ENCODE measurements at regions not wholly inside any gene's neighbourhood (a gene's known extent, or its start where the extent isn't known, plus 50 kb on each side); places are given as distances from the start of the nearest gene placed in this dataset.

DNA sequence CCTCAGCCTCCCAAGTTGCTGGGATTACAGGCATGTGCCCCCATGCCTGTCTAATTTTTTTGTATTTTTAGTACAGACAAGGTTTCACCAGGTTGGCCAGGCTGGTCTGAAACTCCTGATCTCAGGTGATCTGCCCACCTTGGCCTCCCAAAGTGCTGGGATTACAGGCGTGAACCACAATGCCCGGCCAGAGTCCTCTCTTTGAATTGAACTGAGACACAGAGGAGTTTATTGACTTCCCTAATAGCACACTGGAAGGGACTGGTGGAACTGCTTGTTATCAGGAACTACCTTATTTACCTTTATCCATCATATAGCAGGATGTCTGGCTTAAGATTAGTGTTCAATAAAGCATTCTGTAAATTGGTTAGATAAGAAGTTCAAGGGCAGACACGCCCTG, 613.8 kb downstream of the EFNB2 start:
- no peak for DNase-seq
- Mint-ChIP-seq H3K9me3 (no peaks in the 10 kb centered on the region), H3K27me3 (no peaks in the 10 kb centered on the region), H3K4me1 (ENCODE audit: low read depth) (no peaks in the 10 kb centered on the region), H3K4me3 (no peak overlapping the region), H3K27ac (no peak overlapping the region), H3K36me3 (ENCODE audit: low read depth) (no peaks in the 10 kb centered on the region)

DNA sequence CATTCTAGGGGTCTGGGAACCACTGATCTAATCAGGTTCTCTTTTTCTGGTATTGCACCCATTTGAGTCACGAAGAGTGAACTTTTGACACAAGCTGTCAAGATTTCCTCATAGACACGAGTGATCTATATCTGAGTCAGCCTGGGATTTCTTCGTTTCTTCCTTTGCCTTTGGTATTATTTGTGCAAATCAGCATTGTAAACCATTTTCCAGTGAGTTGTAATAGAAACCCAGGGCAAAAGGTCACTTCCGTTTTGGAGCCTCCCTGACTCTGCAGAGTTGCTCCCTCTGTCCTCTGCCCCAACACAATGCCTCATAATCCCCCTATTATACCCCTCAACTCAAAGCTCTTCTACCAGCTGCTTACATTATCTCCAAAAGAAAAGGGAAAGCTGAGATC, 615.1 kb downstream of the EFNB2 start:
- H3K36me3 Mint-ChIP-seq (ENCODE audit: low read depth), result no peaks in the 10 kb centered on the region
- H3K4me3 Mint-ChIP-seq, result no peak overlapping the region
- H3K9me3 Mint-ChIP-seq, result no peaks in the 10 kb centered on the region
- H3K27me3 Mint-ChIP-seq, result peaks cover 3% of the 10 kb centered on the region
- no peaks in the 10 kb centered on the region for H3K4me1 Mint-ChIP-seq (ENCODE audit: low read depth)
- no peak for DNase-seq
- H3K27ac Mint-ChIP-seq, result no peak overlapping the region

DNA sequence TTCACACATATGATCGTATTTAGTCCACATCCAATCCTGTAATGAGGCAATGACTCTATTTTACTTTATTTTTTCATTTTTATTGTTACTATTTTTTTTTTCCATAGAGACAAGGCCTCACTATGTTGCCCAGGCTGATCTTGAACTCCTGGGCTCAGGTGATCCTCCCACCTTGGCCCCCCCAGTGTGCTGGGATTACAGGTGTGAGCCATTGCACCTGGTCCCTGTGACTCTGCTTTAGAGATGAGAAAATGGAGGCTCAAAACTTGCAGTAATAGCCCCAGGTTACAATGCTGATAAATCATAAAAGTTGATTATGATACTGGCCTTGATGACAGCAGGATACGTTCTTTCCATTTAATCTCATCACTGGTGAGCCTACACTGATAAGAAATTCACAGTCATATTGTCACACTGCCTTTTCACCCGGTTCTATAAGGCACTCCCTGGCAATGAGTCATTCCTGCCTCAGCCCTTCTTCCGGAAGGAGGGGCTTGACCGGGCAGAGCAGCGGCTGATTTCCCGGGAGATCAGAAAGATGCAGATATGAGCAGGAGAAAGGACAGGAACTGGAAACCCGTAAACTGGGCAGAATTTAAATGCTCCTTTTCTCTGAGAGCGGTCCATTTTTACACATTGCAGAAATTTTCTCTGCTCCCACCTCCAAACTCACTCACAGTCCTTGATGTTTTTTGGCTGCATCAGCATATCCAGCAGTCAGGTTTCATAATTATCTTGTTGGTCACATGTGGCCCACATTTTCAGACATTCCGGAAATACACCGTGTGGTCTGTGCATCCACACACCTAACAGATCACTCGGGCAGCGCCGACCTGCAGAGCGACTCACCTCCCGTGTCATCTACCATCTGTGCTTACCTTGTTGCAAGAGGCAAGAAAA, 616.4 kb downstream of the EFNB2 start:
- H3K9me3 Mint-ChIP-seq, result no peaks in the 10 kb centered on the region
- H3K4me3 Mint-ChIP-seq, result no peak overlapping the region
- no peaks in the 10 kb centered on the region for H3K36me3 Mint-ChIP-seq (ENCODE audit: low read depth)
- H3K4me1 Mint-ChIP-seq (ENCODE audit: low read depth), result no peaks in the 10 kb centered on the region
- peaks cover 3% of the 10 kb centered on the region for H3K27me3 Mint-ChIP-seq
- H3K27ac Mint-ChIP-seq, result no peak overlapping the region
- no peak for DNase-seq

- Mint-ChIP-seq H3K9me3 (no peaks in the 10 kb centered on the region), H3K4me3 (no peak overlapping the region), H3K36me3 (ENCODE audit: low read depth) (no peaks in the 10 kb centered on the region), H3K27me3 (peaks cover 8% of the 10 kb centered on the region), H3K27ac (no peak overlapping the region), H3K4me1 (ENCODE audit: low read depth) (no peaks in the 10 kb centered on the region)
- no peak for DNase-seq
Measured at GRCh38 chr13:105915146-105915850, 620.2 kb downstream of the EFNB2 start.

- Mint-ChIP-seq H3K27ac (no peak overlapping the region), H3K36me3 (ENCODE audit: low read depth) (no peaks in the 10 kb centered on the region), H3K4me3 (no peak overlapping the region), H3K9me3 (no peaks in the 10 kb centered on the region), H3K4me1 (ENCODE audit: low read depth) (no peaks in the 10 kb centered on the region), H3K27me3 (peaks cover 9% of the 10 kb centered on the region)
- no peak for DNase-seq
Measured at GRCh38 chr13:105914291-105915036, 621.0 kb downstream of the EFNB2 start.

- H3K9me3 Mint-ChIP-seq, result no peaks in the 10 kb centered on the region
- H3K4me1 Mint-ChIP-seq (ENCODE audit: low read depth), result peaks cover 16% of the 10 kb centered on the region
- H3K27me3 Mint-ChIP-seq, result peaks cover 15% of the 10 kb centered on the region
- no peak for DNase-seq
- no peaks in the 10 kb centered on the region for H3K36me3 Mint-ChIP-seq (ENCODE audit: low read depth)
- H3K27ac Mint-ChIP-seq, result peak overlapping the region; percentile 6
- no peak overlapping the region for H3K4me3 Mint-ChIP-seq
Measured at GRCh38 chr13:105908586-105908985, 626.9 kb downstream of the EFNB2 start.

DNA sequence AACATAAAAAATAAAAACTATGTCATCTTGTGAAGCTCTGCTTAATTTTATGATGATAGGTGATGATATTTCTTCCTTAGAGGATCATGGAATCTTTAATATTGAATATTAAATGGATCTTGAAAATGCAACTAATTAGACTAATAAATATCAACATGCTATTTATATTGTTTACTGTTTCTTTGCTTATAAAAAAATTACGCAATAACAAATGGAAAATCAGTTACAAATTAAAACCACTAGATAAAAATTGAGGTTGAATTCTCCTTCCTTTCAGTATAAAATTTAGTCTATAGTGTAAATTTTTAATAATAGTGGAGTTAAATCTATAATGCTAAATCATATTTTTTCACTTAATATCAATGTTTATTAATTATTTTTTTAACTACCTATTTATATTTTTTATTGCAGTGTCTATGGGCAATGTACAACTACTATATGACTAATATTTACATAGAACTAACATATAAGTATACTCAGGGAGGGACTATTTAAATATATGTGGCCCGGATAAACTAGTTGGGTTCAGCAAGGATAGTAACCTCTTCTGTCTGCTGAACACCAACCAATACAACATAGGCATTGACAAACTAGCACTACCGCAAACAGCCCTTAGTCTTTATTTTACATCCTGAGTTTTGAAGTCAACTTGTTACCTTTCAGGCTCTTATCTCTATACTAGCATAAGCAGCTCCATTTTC, 628.0 kb downstream of the EFNB2 start:
- no peak overlapping the region for H3K27ac Mint-ChIP-seq
- no peak overlapping the region for H3K4me3 Mint-ChIP-seq
- DNase-seq, result no peak
- peaks cover 16% of the 10 kb centered on the region for H3K4me1 Mint-ChIP-seq (ENCODE audit: low read depth)
- H3K36me3 Mint-ChIP-seq (ENCODE audit: low read depth), result no peaks in the 10 kb centered on the region
- H3K27me3 Mint-ChIP-seq, result peaks cover 15% of the 10 kb centered on the region
- no peaks in the 10 kb centered on the region for H3K9me3 Mint-ChIP-seq

GRCh38 chr13:105906746-105907145, 628.7 kb downstream of the EFNB2 start:
- no peak for DNase-seq
- Mint-ChIP-seq H3K4me1 (ENCODE audit: low read depth) (peaks cover 16% of the 10 kb centered on the region), H3K27ac (no peak overlapping the region), H3K27me3 (peaks cover 15% of the 10 kb centered on the region), H3K9me3 (no peaks in the 10 kb centered on the region), H3K36me3 (ENCODE audit: low read depth) (no peaks in the 10 kb centered on the region), H3K4me3 (no peak overlapping the region)

DNA sequence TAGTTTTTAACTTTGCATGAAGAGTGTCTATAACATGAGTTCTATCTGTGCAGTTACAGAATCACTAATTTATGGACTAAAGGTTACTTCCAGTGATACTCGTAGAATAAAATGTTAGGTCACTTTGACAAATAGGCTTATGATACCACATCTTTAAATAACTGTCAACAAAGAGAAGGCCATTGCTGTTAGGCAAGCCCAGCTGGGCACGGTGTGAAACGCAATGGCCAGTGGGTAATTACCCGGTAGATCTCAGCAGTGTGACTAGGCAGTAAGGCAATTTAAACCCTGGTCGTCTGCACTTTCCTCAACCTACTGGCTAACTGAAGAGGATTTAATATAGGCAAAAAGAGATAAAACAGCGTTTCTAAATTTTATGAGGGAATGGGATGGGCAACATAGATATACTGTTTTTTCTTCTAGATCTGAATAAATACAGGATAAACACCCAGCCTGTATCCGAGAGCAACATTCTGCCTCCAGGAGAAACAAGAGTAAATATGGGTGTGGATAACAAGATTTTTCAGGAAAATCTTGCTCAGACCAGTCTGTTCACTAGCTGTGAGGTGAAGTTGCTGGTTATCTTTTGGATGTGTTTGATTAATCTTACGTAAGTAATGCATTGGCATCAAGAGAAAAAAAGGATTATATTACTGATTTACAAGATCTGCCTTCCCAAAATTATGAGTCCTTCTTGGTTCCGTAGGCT, 631.3 kb downstream of the EFNB2 start:
- Mint-ChIP-seq H3K27ac (no peak overlapping the region), H3K4me1 (ENCODE audit: low read depth) (peaks cover 14% of the 10 kb centered on the region), H3K36me3 (ENCODE audit: low read depth) (no peaks in the 10 kb centered on the region)

DNA sequence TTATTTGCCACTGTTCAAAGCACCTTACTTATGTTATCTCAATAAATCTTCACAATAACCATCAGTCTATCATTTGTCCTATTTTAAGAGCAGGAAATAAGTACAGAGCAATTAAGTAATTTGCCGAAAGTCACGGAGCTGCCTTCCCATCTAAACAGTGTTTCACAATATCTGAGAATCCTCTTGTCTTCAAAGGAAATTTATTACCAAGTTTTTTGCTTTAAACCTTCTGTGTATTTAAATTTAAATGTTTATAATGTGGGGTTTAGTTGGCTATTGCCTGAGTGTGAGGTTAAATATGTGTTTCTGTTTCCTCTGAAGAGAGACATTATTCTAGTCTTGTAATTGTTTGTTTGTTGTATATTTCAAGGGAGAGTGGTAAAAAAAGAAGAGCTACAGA, 633.1 kb downstream of the EFNB2 start:
- H3K36me3 Mint-ChIP-seq (ENCODE audit: low read depth), result no peaks in the 10 kb centered on the region
- no peak for DNase-seq
- H3K4me1 Mint-ChIP-seq (ENCODE audit: low read depth), result no peaks in the 10 kb centered on the region
- no peaks in the 10 kb centered on the region for H3K9me3 Mint-ChIP-seq
- H3K27me3 Mint-ChIP-seq, result peaks cover 5% of the 10 kb centered on the region
- H3K4me3 Mint-ChIP-seq, result no peak overlapping the region
- no peak overlapping the region for H3K27ac Mint-ChIP-seq

More for the DNA sequence above, 631.3 kb downstream of the EFNB2 start:
- H3K4me3 Mint-ChIP-seq, result no peak overlapping the region
- DNase-seq, result no peak
- peaks cover 7% of the 10 kb centered on the region for H3K27me3 Mint-ChIP-seq
- H3K9me3 Mint-ChIP-seq, result no peaks in the 10 kb centered on the region

DNA sequence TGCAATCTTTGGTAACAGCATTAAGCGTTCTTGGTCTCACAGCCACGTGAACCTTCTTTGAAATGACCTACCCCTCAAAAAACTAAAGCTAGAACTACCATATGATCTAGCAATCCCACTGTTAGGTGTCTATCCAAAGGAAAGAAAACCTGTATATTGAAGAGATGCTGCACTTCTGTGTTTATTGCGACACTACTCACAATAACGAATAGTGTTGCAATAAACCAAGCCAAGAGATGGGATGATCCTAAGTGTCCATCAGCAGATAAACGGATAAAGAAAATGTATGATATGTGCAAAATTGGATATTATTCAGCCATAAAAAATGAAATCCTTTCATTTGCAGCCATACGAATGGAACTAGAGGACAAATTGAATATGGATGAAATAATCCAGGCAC, 637.9 kb downstream of the EFNB2 start:
- Mint-ChIP-seq H3K36me3 (ENCODE audit: low read depth) (no peaks in the 10 kb centered on the region), H3K27me3 (peaks cover 2% of the 10 kb centered on the region), H3K27ac (no peak overlapping the region), H3K9me3 (peaks cover 3% of the 10 kb centered on the region), H3K4me1 (ENCODE audit: low read depth) (no peaks in the 10 kb centered on the region), H3K4me3 (no peak overlapping the region)
- no peak for DNase-seq

- Mint-ChIP-seq H3K36me3 (ENCODE audit: low read depth) (no peaks in the 10 kb centered on the region), H3K27me3 (peaks cover 2% of the 10 kb centered on the region), H3K4me3 (no peak overlapping the region), H3K9me3 (peaks cover 3% of the 10 kb centered on the region), H3K27ac (no peak overlapping the region), H3K4me1 (ENCODE audit: low read depth) (no peaks in the 10 kb centered on the region)
- DNase-seq, result no peak
Measured at GRCh38 chr13:105894697-105895096, 640.8 kb downstream of the EFNB2 start.

DNA sequence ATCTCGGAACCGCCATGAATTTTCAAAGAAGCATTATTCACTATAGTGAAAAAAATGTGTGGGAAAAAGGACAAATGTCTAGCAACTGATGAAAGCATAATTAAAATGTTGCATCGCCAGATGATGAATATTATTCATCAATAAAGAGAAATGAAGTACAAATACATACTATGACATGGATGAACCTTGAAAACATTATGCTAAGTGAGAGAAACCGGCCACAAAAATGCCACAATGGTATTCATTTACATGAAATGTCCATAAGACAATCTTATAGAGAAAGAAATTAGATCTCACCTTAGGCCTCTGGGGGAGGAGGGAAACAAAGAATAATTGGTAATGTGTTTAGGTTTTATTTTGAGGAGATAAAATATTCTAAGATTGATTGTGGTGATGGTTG, 645.0 kb downstream of the EFNB2 start:
- Mint-ChIP-seq H3K4me3 (no peak overlapping the region), H3K27me3 (peaks cover 2% of the 10 kb centered on the region), H3K4me1 (ENCODE audit: low read depth) (no peaks in the 10 kb centered on the region), H3K36me3 (ENCODE audit: low read depth) (no peaks in the 10 kb centered on the region), H3K9me3 (peaks cover 3% of the 10 kb centered on the region), H3K27ac (no peak overlapping the region)
- no peak for DNase-seq

All from activated T-cell treated with anti-CD3 and anti-CD28 coated beads, Interleukin-2, amount 50 U/mL, for 24 hours (primary cell).